ENCODE measurements at regions not wholly inside any gene's neighbourhood (a gene's known extent, or its start where the extent isn't known, plus 50 kb on each side); places are given as distances from the start of the nearest gene placed in this dataset.

DNA sequence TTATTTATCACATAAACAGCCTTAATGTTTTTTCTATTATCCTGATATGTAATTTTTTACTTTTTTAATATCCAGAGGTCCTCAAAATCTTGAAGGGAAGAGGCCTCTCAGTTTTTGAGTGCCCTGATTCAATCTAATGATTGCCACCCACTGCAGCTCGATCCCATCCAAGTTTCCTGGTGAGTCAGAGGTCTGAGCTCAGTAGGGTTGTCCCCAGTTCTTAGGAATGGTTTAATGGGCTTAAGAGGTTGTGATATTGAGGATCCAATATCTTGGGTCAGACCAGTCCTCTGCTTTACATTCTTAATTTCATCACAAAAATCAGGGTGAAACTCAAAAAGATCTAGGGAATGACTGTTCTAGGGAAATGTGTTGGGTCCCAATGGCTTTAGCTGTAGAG is 238.5 kb downstream of the NSUN3 start:
- WGBS, 2 experiments (ENCODE audit: extremely low coverage in 1 of 2, insufficient coverage in 1 of 2, insufficient read length in 1 of 2, insufficient replicate concordance in 2 of 2, low coverage in 1 of 2, low lambda C conversion rate in 2 of 2, missing lambda C conversion rate in 1 of 2) = 93% methylated on average over 1 of the region's 1 CpG; no CpG with 5 or more reads in 1 of the 2 experiments
- no peaks in the 10 kb centered on the region; a peak in 2 of 7 replicates for H3K27me3 ChIP-seq (replicated peaks in 1 of 4; ENCODE audit: control insufficient read depth in 3 of 4, extremely low read depth in 1 of 4, insufficient read depth in 3 of 4, low read length in 3 of 4)
- H3K18ac ChIP-seq (ENCODE audit: extremely low read depth, low read length) = no peak overlapping the region
- H3K27ac ChIP-seq (ENCODE audit: low read depth, low read length) = no peak overlapping the region
- no peak overlapping the region for H2AK5ac ChIP-seq (ENCODE audit: low read depth, low read length)
- H4K91ac ChIP-seq (replicated peaks; ENCODE audit: insufficient read length, low read length) = no peak overlapping the region
- H3K36me3 ChIP-seq (ENCODE audit: control insufficient read depth in 2 of 4, insufficient read depth in 4 of 4, low read length in 3 of 4) = no peaks in the 10 kb centered on the region
- no peak overlapping the region for H2BK15ac ChIP-seq (ENCODE audit: low read length)
- no peak overlapping the region for H3K4ac ChIP-seq (replicated peaks; ENCODE audit: insufficient read length, low read depth, low read length)
- H4K5ac ChIP-seq (ENCODE audit: insufficient read length, low read depth, low read length) = no peak overlapping the region
- no peak overlapping the region for H3K14ac ChIP-seq (ENCODE audit: insufficient read length)
- no peaks in the 10 kb centered on the region for H3K79me2 ChIP-seq (ENCODE audit: control insufficient read depth in 1 of 2, insufficient read depth in 2 of 2, low read length in 2 of 2)
- H3K9ac ChIP-seq (replicated peaks in 1 of 4; ENCODE audit: extremely low read depth in 1 of 4, low read depth in 3 of 4, low read length in 3 of 4) = no peak overlapping the region
- ChIA-PET POLR2A (ENCODE audit: partially characterized antibody) (no interaction called here), CTCF (ENCODE audit: partially characterized antibody) (interaction anchor here (0.5 to 1.3 kb wide), 3 partner anchors 15 to 39 kb away, joined by 3 to 5 read pairs (median 3); no protein-coding TSS in a partner anchor)
- no peak overlapping the region for H3K4me2 ChIP-seq (ENCODE audit: insufficient read depth in 1 of 2, low read depth in 2 of 2, low read length in 2 of 2)
- H3K56ac ChIP-seq (replicated peaks; ENCODE audit: insufficient read length, low read depth, low read length) = no peak overlapping the region
- no peak for FAIRE-seq
- no peak overlapping the region for H2BK120ac ChIP-seq (replicated peaks; ENCODE audit: low read depth, low read length)
- TF ChIP-seq BACH1 (IDR thresholded peaks at IDR 0.05; ENCODE audit: low read length) = no peak
- no peak for TF ChIP-seq NRF1 (IDR thresholded peaks at IDR 0.05; ENCODE audit: low read depth, low read length)
- TF ChIP-seq TAF7 (optimal IDR thresholded peaks at IDR 0.05; ENCODE audit: borderline replicate concordance, low read depth, low read length) = no peak
- TF ChIP-seq TEAD4 (IDR thresholded peaks at IDR 0.05; ENCODE audit: low read depth, low read length) = no peak
- no peak for TF ChIP-seq CREB1 (IDR thresholded peaks at IDR 0.05)
- no peak for TF ChIP-seq SP1 (IDR thresholded peaks at IDR 0.05; ENCODE audit: low read depth, low read length)
- no peak for TF ChIP-seq HDAC2 (IDR thresholded peaks at IDR 0.05; ENCODE audit: borderline replicate concordance in 1 of 2, low read depth in 2 of 2, low read length in 2 of 2)
- TF ChIP-seq, protein P1, sequence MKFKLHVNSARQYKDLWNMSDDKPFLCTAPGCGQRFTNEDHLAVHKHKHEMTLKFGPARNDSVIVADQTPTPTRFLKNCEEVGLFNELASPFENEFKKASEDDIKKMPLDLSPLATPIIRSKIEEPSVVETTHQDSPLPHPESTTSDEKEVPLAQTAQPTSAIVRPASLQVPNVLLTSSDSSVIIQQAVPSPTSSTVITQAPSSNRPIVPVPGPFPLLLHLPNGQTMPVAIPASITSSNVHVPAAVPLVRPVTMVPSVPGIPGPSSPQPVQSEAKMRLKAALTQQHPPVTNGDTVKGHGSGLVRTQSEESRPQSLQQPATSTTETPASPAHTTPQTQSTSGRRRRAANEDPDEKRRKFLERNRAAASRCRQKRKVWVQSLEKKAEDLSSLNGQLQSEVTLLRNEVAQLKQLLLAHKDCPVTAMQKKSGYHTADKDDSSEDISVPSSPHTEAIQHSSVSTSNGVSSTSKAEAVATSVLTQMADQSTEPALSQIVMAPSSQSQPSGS (IDR thresholded peaks at IDR 0.05; ENCODE audit: low read length) = no peak
- no peak for TF ChIP-seq CEBPB (IDR thresholded peaks at IDR 0.05; ENCODE audit: low read depth, low read length)
- no peak for TF ChIP-seq GABPA (IDR thresholded peaks at IDR 0.05; ENCODE audit: borderline replicate concordance, insufficient read depth, low read length)
- TF ChIP-seq SUZ12 (IDR thresholded peaks at IDR 0.05; ENCODE audit: low read length) = no peak
- TF ChIP-seq POU5F1 (IDR thresholded peaks at IDR 0.05; ENCODE audit: low read depth, low read length) = no peak
- TF ChIP-seq EP300 (IDR thresholded peaks at IDR 0.05; ENCODE audit: borderline replicate concordance in 1 of 2, low read depth in 2 of 2, low read length in 2 of 2) = no peak
- no peak overlapping the region for H4K8ac ChIP-seq (ENCODE audit: extremely low read depth, insufficient read depth, low read length)
- no peaks in the 10 kb centered on the region for H3K9me3 ChIP-seq (ENCODE audit: insufficient read depth in 2 of 2, low read depth in 1 of 2, low read length in 1 of 2)
- H2BK12ac ChIP-seq (ENCODE audit: low read depth, low read length) = no peak overlapping the region
- H4K20me1 ChIP-seq (replicated peaks in 1 of 2; ENCODE audit: control insufficient read depth in 1 of 2, insufficient read depth in 2 of 2, low read length in 2 of 2) = no peaks in the 10 kb centered on the region
- no peak for DNase-seq (ENCODE audit: low read depth in 1 of 2, low spot score in 2 of 2)
- H2BK20ac ChIP-seq (ENCODE audit: low read length) = no peak overlapping the region
- peaks cover 0 to 6% (median 1%) of the 10 kb centered on the region in 4 experiments; a peak in 3 of 7 replicates for H3K4me1 ChIP-seq (replicated peaks in 1 of 4; ENCODE audit: control insufficient read depth in 3 of 4, insufficient read depth in 4 of 4, low read length in 3 of 4)
- no peak overlapping the region for H3K23ac ChIP-seq (ENCODE audit: insufficient read length)
- H3K79me1 ChIP-seq (ENCODE audit: low read depth, low read length) = no peaks in the 10 kb centered on the region
- no peaks in the 10 kb centered on the region for H3K23me2 ChIP-seq (ENCODE audit: low read depth, low read length)
- H3K4me3 ChIP-seq (ENCODE audit: extremely low read depth in 1 of 4, insufficient read depth in 2 of 4, low read depth in 3 of 4, low read length in 4 of 4) = no peak overlapping the region
- no peak overlapping the region for H2BK5ac ChIP-seq (ENCODE audit: low read depth, low read length)
- no peak overlapping the region for H2AFZ ChIP-seq (ENCODE audit: low read length)

Measured in H1 (cell line).